22Rv1 (cell line): ENCODE measurements at regions not wholly inside any gene's neighbourhood (a gene's known extent, or its start where the extent isn't known, plus 50 kb on each side); places are given as distances from the start of the nearest gene placed in this dataset.
"Not testable (repeated sequence)": the region's sequence is repeated elsewhere in the genome, so short reads cannot be mapped to it uniquely, and the experiment has no call there.

Experiments used
- CTCF ChIP-seq: fragments of 450-650 bp; IDR thresholded peaks from 2 replicates; pipeline ENCODE4 v1.5.1; 2017; ENCODE audit warnings: mild to moderate bottlenecking
- ZFX ChIP-seq: fragments of 450-650 bp; IDR thresholded peaks from 2 replicates; pipeline ENCODE4 v1.6.1; 2017; ENCODE audit warnings: antibody characterized with exemption, borderline replicate concordance

GRCh38 chr16:70014915-70015314 is 63.8 kb downstream of the CLEC18A start:
- not testable (repeated sequence) for TF ChIP-seq CTCF, ZFX
